H9 (cell line): ENCODE measurements at regions not wholly inside any gene's neighbourhood (a gene's known extent, or its start where the extent isn't known, plus 50 kb on each side); places are given as distances from the start of the nearest gene placed in this dataset.

Source experiments
- DNase-seq: peaks from one replicate; pipeline ENCODE4 v3.0.0-alpha.2; 2017
- H2AFZ ChIP-seq: one replicate; pipeline ENCODE4 v1.6.1; 2013; ENCODE audit warnings: mild to moderate bottlenecking, low read length, control low read depth, moderate library complexity
- H2AK5ac ChIP-seq: 2 replicates; pipeline ENCODE4 v1.6.1; 2013; ENCODE audit warnings: low read length, control low read depth, mixed read lengths; ENCODE audit not compliant: insufficient read length
- H2BK120ac ChIP-seq: one replicate; pipeline ENCODE4 v1.6.1; 2013; ENCODE audit warnings: low read depth, mild to moderate bottlenecking, low read length, control low read depth, inconsistent platforms; ENCODE audit not compliant: poor library complexity, severe bottlenecking
- H2BK12ac ChIP-seq: 2 replicates; pipeline ENCODE4 v1.6.1; 2013; ENCODE audit warnings: low read length, control low read depth, mixed read lengths, low read depth; ENCODE audit not compliant: insufficient read length
- H2BK15ac ChIP-seq: 2 replicates; pipeline ENCODE4 v1.6.1; 2013; ENCODE audit warnings: low read depth, low read length, control low read depth
- H2BK20ac ChIP-seq: one replicate; pipeline ENCODE4 v1.6.1; 2013; ENCODE audit warnings: low read depth, mild to moderate bottlenecking, low read length, control low read depth, inconsistent platforms; ENCODE audit not compliant: poor library complexity, severe bottlenecking
- H2BK5ac ChIP-seq: 2 replicates; pipeline ENCODE4 v1.6.1; 2013; ENCODE audit warnings: low read length, control low read depth, mixed read lengths; ENCODE audit not compliant: insufficient read length
- H3K14ac ChIP-seq: 2 replicates; pipeline ENCODE4 v1.6.1; 2013; ENCODE audit warnings: low read length, control low read depth; ENCODE audit not compliant: insufficient read depth
- H3K18ac ChIP-seq: 2 replicates; pipeline ENCODE4 v1.6.1; 2013; ENCODE audit warnings: low read depth, mild to moderate bottlenecking, mixed read lengths, low read length, control low read depth; ENCODE audit not compliant: insufficient read length
- H3K23ac ChIP-seq: 2 replicates; pipeline ENCODE4 v1.6.1; 2013; ENCODE audit warnings: low read length, control low read depth, mixed read lengths, low read depth; ENCODE audit not compliant: insufficient read length
- H3K23me2 ChIP-seq: 2 replicates; pipeline ENCODE4 v1.6.1; 2013; ENCODE audit warnings: low read depth, mild to moderate bottlenecking, mixed read lengths, low read length, control low read depth; ENCODE audit not compliant: insufficient read length, poor library complexity, severe bottlenecking
- H3K27ac ChIP-seq: 2 replicates; pipeline ENCODE4 v1.5.1; 2013; ENCODE audit warnings: low read length, control low read depth, mixed read lengths, low read depth; ENCODE audit not compliant: insufficient read length
- H3K27me3 ChIP-seq: 2 replicates; pipeline ENCODE4 v1.6.1; 2013; ENCODE audit warnings: low read length, control low read depth, inconsistent platforms; ENCODE audit not compliant: insufficient read depth
- H3K4ac ChIP-seq: 2 replicates; pipeline ENCODE4 v1.6.1; 2013; ENCODE audit warnings: low read depth, mild to moderate bottlenecking, control low read depth, inconsistent platforms, low read length, moderate library complexity
- H3K4me1 ChIP-seq: 2 replicates; pipeline ENCODE4 v1.6.1; 2013; ENCODE audit warnings: low read length, control low read depth, inconsistent platforms; ENCODE audit not compliant: insufficient read depth
- H3K4me2 ChIP-seq: 2 replicates; pipeline ENCODE4 v1.6.1; 2013; ENCODE audit warnings: low read length, control low read depth, mixed read lengths; ENCODE audit not compliant: insufficient read length, insufficient read depth
- H3K56ac ChIP-seq: 2 replicates; pipeline ENCODE4 v1.6.1; 2013; ENCODE audit warnings: low read depth, mild to moderate bottlenecking, mixed read lengths, low read length, control low read depth; ENCODE audit not compliant: insufficient read length
- H3K79me1 ChIP-seq: 2 replicates; pipeline ENCODE4 v1.6.1; 2013; ENCODE audit warnings: low read depth, mild to moderate bottlenecking, moderate library complexity, low read length, control low read depth, inconsistent platforms; ENCODE audit not compliant: insufficient read depth, poor library complexity, severe bottlenecking
- H3K79me2 ChIP-seq: 2 replicates; pipeline ENCODE4 v1.6.1; 2013; ENCODE audit warnings: low read length, control low read depth, inconsistent platforms; ENCODE audit not compliant: insufficient read depth
- H3K9ac ChIP-seq: 2 replicates; pipeline ENCODE4 v1.6.1; 2013; ENCODE audit warnings: low read length, control low read depth, mixed read lengths; ENCODE audit not compliant: insufficient read length; ENCODE audit errors: extremely low read depth
- H3K9me3 ChIP-seq: one replicate; pipeline ENCODE4 v1.6.1; 2013; ENCODE audit warnings: low read depth, low read length, inconsistent platforms; ENCODE audit not compliant: control insufficient read depth
- H3T11ph ChIP-seq: one replicate; pipeline ENCODE4 v1.6.1; 2013; ENCODE audit warnings: mild to moderate bottlenecking, low read length, control low read depth, inconsistent platforms
- H4K20me1 ChIP-seq: one replicate; pipeline ENCODE4 v1.6.1; 2013; ENCODE audit not compliant: control insufficient read depth, insufficient read length, insufficient read depth
- H4K5ac ChIP-seq: 2 replicates; pipeline ENCODE4 v1.6.1; 2013; ENCODE audit warnings: low read depth, mild to moderate bottlenecking, mixed read lengths, low read length, control low read depth; ENCODE audit not compliant: insufficient read length
- H4K8ac ChIP-seq: replicated peaks from 2 replicates; pipeline ENCODE4 v1.6.1; 2013; ENCODE audit warnings: low read length, control low read depth, mixed read lengths, low read depth; ENCODE audit not compliant: insufficient read length
- H4K91ac ChIP-seq: 2 replicates; pipeline ENCODE4 v1.6.1; 2013; ENCODE audit warnings: low read depth, mild to moderate bottlenecking, moderate library complexity, mixed read lengths, low read length, control low read depth; ENCODE audit not compliant: insufficient read length
- H3K27ac Mint-ChIP-seq, 3 experiments: 2 replicates in 2 of 3; 3 replicates in 1 of 3; pipeline ENCODE4 v1.8.0; 2020 to 2021; ENCODE audit warnings: mixed read lengths in 3 of 3, mild to moderate bottlenecking in 1 of 3, moderate library complexity in 1 of 3
- H3K27me3 Mint-ChIP-seq: 2 replicates; pipeline ENCODE4 v1.8.0; 2021; ENCODE audit warnings: low read depth, mild to moderate bottlenecking, moderate library complexity, mixed read lengths
- H3K36me3 Mint-ChIP-seq, 3 experiments: 2 replicates in 2 of 3; 3 replicates in 1 of 3; pipeline ENCODE4 v1.8.0; 2020 to 2021; ENCODE audit warnings: low read depth in 3 of 3, mixed read lengths in 3 of 3; ENCODE audit not compliant: insufficient read depth in 1 of 3
- H3K4me1 Mint-ChIP-seq, 2 experiments: 2 replicates each; pipeline ENCODE4 v1.8.0; 2020; ENCODE audit warnings: mixed read lengths in 2 of 2
- H3K4me3 Mint-ChIP-seq, 2 experiments: 2 replicates in 1 of 2; 3 replicates in 1 of 2; pipeline ENCODE4 v1.8.0; 2020 to 2021; ENCODE audit warnings: mild to moderate bottlenecking in 2 of 2, mixed read lengths in 2 of 2, moderate library complexity in 1 of 2
- H3K9me3 Mint-ChIP-seq, 2 experiments: 2 replicates in 1 of 2; 3 replicates in 1 of 2; pipeline ENCODE4 v1.8.0; 2020; ENCODE audit warnings: mild to moderate bottlenecking in 2 of 2, mixed read lengths in 2 of 2, moderate library complexity in 1 of 2
- whole genome bisulfite sequencing: extraction: QIAGEN DNeasy Blood & Tissue Kit; methylation state at CpG from one replicate; pipeline ENCODE4 v1.1.7; 2013; ENCODE audit warnings: missing lambda C conversion rate, low lambda C conversion rate, mixed read lengths; ENCODE audit not compliant: insufficient read length; ENCODE audit errors: extremely low coverage; 5-methylcytosine and 5-hydroxymethylcytosine counted together
- TF ChIP-seq, protein P1 (sequence below): fragments of 200-600 bp; sonication (generic); conservative IDR thresholded peaks from 3 replicates; pipeline ENCODE4 v1.8.0; 2021; ENCODE audit warnings: antibody characterized with exemption, mild to moderate bottlenecking

DNA sequence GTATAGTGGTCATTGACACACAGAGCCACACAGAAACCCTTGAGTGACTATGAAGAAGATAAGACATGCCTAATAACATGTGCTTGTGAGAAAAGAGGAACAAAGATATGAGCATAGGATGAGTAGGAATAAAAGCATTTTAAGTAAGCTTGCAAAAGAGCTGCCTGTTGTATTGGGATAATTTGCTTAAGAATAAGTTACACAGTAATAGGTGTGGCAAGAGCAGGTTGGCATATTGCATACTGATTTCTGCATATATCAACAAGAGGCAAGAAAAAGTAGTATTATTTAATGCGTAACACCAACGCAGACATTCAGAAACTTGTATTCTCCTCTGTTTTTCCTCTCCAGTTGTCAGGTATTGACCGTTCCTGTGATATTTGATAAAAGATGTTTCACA, 111.5 kb upstream of the UGT8 start:
- peaks cover 16 to 23% of the 10 kb centered on the region in 2 experiments for H3K4me1 Mint-ChIP-seq
- TF ChIP-seq, protein P1, sequence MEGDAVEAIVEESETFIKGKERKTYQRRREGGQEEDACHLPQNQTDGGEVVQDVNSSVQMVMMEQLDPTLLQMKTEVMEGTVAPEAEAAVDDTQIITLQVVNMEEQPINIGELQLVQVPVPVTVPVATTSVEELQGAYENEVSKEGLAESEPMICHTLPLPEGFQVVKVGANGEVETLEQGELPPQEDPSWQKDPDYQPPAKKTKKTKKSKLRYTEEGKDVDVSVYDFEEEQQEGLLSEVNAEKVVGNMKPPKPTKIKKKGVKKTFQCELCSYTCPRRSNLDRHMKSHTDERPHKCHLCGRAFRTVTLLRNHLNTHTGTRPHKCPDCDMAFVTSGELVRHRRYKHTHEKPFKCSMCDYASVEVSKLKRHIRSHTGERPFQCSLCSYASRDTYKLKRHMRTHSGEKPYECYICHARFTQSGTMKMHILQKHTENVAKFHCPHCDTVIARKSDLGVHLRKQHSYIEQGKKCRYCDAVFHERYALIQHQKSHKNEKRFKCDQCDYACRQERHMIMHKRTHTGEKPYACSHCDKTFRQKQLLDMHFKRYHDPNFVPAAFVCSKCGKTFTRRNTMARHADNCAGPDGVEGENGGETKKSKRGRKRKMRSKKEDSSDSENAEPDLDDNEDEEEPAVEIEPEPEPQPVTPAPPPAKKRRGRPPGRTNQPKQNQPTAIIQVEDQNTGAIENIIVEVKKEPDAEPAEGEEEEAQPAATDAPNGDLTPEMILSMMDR = no peak
- H2AFZ ChIP-seq = no peak overlapping the region
- no peaks in the 10 kb centered on the region for H3K27me3 Mint-ChIP-seq
- H2BK120ac ChIP-seq = no peak overlapping the region
- H2BK20ac ChIP-seq = no peak overlapping the region
- no peak overlapping the region for H4K5ac ChIP-seq
- H3K9ac ChIP-seq = no peak overlapping the region
- H4K91ac ChIP-seq = no peak overlapping the region
- no peak overlapping the region for H3K14ac ChIP-seq
- no peaks in the 10 kb centered on the region for H3K9me3 ChIP-seq
- H3T11ph ChIP-seq = no peak overlapping the region
- H2AK5ac ChIP-seq = no peak overlapping the region
- H3K4me2 ChIP-seq = no peak overlapping the region
- no peaks in the 10 kb centered on the region for H3K79me2 ChIP-seq
- H2BK5ac ChIP-seq = no peak overlapping the region
- H3K4ac ChIP-seq = no peak overlapping the region
- no peak overlapping the region for H3K56ac ChIP-seq
- H2BK12ac ChIP-seq = no peak overlapping the region
- no peak overlapping the region for H2BK15ac ChIP-seq
- no CpG with 5 or more reads among the region's 3 CpGs for WGBS
- no peak overlapping the region for H3K4me3 Mint-ChIP-seq
- H3K4me1 ChIP-seq = no peaks in the 10 kb centered on the region
- H3K27me3 ChIP-seq = no peaks in the 10 kb centered on the region
- H4K20me1 ChIP-seq = no peaks in the 10 kb centered on the region
- no peaks in the 10 kb centered on the region for H3K79me1 ChIP-seq
- peaks cover 4 to 7% of the 10 kb centered on the region in 2 experiments; a peak in 4 of 5 replicates for H3K9me3 Mint-ChIP-seq
- no peak overlapping the region for H3K18ac ChIP-seq
- H4K8ac ChIP-seq = no peak overlapping the region
- no peak overlapping the region for H3K27ac ChIP-seq
- no peak overlapping the region for H3K27ac Mint-ChIP-seq
- DNase-seq = no peak
- H3K36me3 Mint-ChIP-seq = peaks cover 6 to 26% (median 12%) of the 10 kb centered on the region in 3 experiments
- H3K23me2 ChIP-seq = no peaks in the 10 kb centered on the region
- H3K23ac ChIP-seq = no peak overlapping the region
